ENCODE measurements at regions not wholly inside any gene's neighbourhood (a gene's known extent, or its start where the extent isn't known, plus 50 kb on each side); places are given as distances from the start of the nearest gene placed in this dataset.
A peak's percentile ranks its signal among the peaks of the same experiment; 100 is the strongest.

- H3K4me3 Mint-ChIP-seq: no peak overlapping the region
- H3K36me3 Mint-ChIP-seq (ENCODE audit: low read depth): no peaks in the 10 kb centered on the region
- DNase-seq (no peak), ATAC-seq (ENCODE audit: low read depth) (no peak)
- ChIA-PET CTCF (no interaction called here), POLR2A (no interaction called here)
- H3K27ac Mint-ChIP-seq: no peak overlapping the region
- intact Hi-C loops (cut with micrococcal nuclease): no loop called here
- H3K4me1 Mint-ChIP-seq: no peaks in the 10 kb centered on the region
- H3K9me3 Mint-ChIP-seq: no peaks in the 10 kb centered on the region
- no peak for TF ChIP-seq CTCF (IDR thresholded peaks at IDR 0.05)
- no peaks in the 10 kb centered on the region for H3K27me3 Mint-ChIP-seq
Observed at GRCh38 chr9:20074291-20074690, 285.5 kb upstream of the SLC24A2 start.

GRCh38 chr9:20070336-20070735 is 281.5 kb upstream of the SLC24A2 start:
- no peak for DNase-seq
- no peaks in the 10 kb centered on the region for H3K27me3 Mint-ChIP-seq
- no peak for TF ChIP-seq CTCF (IDR thresholded peaks at IDR 0.05)
- peaks cover 23% of the 10 kb centered on the region for H3K4me1 Mint-ChIP-seq
- ChIA-PET POLR2A (no interaction called here), CTCF (no interaction called here)
- no peak overlapping the region for H3K27ac Mint-ChIP-seq
- intact Hi-C loops (cut with micrococcal nuclease): no loop called here
- ATAC-seq (ENCODE audit: low read depth): no peak
- no peaks in the 10 kb centered on the region for H3K36me3 Mint-ChIP-seq (ENCODE audit: low read depth)
- no peak overlapping the region for H3K4me3 Mint-ChIP-seq
- no peaks in the 10 kb centered on the region for H3K9me3 Mint-ChIP-seq

- Mint-ChIP-seq H3K27me3 (no peaks in the 10 kb centered on the region), H3K9me3 (no peaks in the 10 kb centered on the region), H3K27ac (peak overlapping the region; percentile 83), H3K36me3 (ENCODE audit: low read depth) (no peaks in the 10 kb centered on the region), H3K4me3 (peak overlapping the region; percentile 47), H3K4me1 (peaks cover 42% of the 10 kb centered on the region)
- ATAC-seq (ENCODE audit: low read depth) (no peak), DNase-seq (no peak)
- intact Hi-C loops (cut with micrococcal nuclease): no loop called here
- CTCF ChIA-PET: no interaction called here
- no peak for TF ChIP-seq CTCF (IDR thresholded peaks at IDR 0.05)
- POLR2A ChIA-PET: no interaction called here
Observed at GRCh38 chr9:20065796-20066700, 277.2 kb upstream of the SLC24A2 start.

- intact Hi-C loops (cut with micrococcal nuclease): no loop called here
- CTCF ChIA-PET: no interaction called here
- no peaks in the 10 kb centered on the region for H3K27me3 Mint-ChIP-seq
Observed at GRCh38 chr9:20065046-20065445, 276.2 kb upstream of the SLC24A2 start.

GRCh38 chr9:20054734-20055133 is 265.9 kb upstream of the SLC24A2 start:
- ChIA-PET POLR2A (no interaction called here), CTCF (no interaction called here)
- no peaks in the 10 kb centered on the region for H3K9me3 Mint-ChIP-seq
- H3K4me3 Mint-ChIP-seq: no peak overlapping the region
- peaks cover 9% of the 10 kb centered on the region for H3K4me1 Mint-ChIP-seq
- DNase-seq: no peak
- no peak for ATAC-seq (ENCODE audit: low read depth)
- H3K36me3 Mint-ChIP-seq (ENCODE audit: low read depth): no peaks in the 10 kb centered on the region
- H3K27me3 Mint-ChIP-seq: no peaks in the 10 kb centered on the region
- intact Hi-C loops (cut with micrococcal nuclease): no loop called here
- no peak overlapping the region for H3K27ac Mint-ChIP-seq
- no peak for TF ChIP-seq CTCF (IDR thresholded peaks at IDR 0.05)

More at GRCh38 chr9:20065046-20065445, 276.2 kb upstream of the SLC24A2 start:
- POLR2A ChIA-PET: no interaction called here
- TF ChIP-seq CTCF (IDR thresholded peaks at IDR 0.05): no peak
- H3K4me3 Mint-ChIP-seq: no peak overlapping the region
- no peaks in the 10 kb centered on the region for H3K36me3 Mint-ChIP-seq (ENCODE audit: low read depth)
- H3K4me1 Mint-ChIP-seq: peaks cover 42% of the 10 kb centered on the region
- no peak for ATAC-seq (ENCODE audit: low read depth)
- DNase-seq: no peak
- H3K9me3 Mint-ChIP-seq: no peaks in the 10 kb centered on the region
- peak overlapping the region; percentile 83 for H3K27ac Mint-ChIP-seq
